ENCODE measurements at regions not wholly inside any gene's neighbourhood (a gene's known extent, or its start where the extent isn't known, plus 50 kb on each side); places are given as distances from the start of the nearest gene placed in this dataset.

GRCh38 chr2:52934323-52934898 is 833.2 kb upstream of the CHAC2 start:
- TF ChIP-seq CTCF (conservative IDR thresholded peaks at IDR 0.05; ENCODE audit: low read depth, low read length) (no peak), EZH2 (IDR thresholded peaks at IDR 0.05; ENCODE audit: borderline replicate concordance, low read depth, low read length, poor library complexity, severe bottlenecking) (no peak)
- Histone ChIP-seq H3K27ac (ENCODE audit: low read depth, low read length, poor library complexity, severe bottlenecking) (no peak overlapping the region), H3K4me3 (ENCODE audit: low read depth, low read length, poor library complexity, severe bottlenecking) (no peak overlapping the region), H3K9me3 (ENCODE audit: low read depth, low read length, poor library complexity, severe bottlenecking) (no peaks in the 10 kb centered on the region), H3K4me1 (ENCODE audit: insufficient read depth, low read length, poor library complexity, severe bottlenecking) (no peaks in the 10 kb centered on the region), H3K36me3 (ENCODE audit: insufficient read depth, low read length, poor library complexity, severe bottlenecking) (no peaks in the 10 kb centered on the region), H3K27me3 (replicated peaks; ENCODE audit: insufficient read depth, low read depth, low read length, poor library complexity) (no peaks in the 10 kb centered on the region)
- BruUV-seq (replicated peaks): no TSS peak
- POLR2A ChIA-PET (ENCODE audit: low non-redundant PET): no interaction called here
- CTCF ChIA-PET: no interaction called here
- DNase-seq (ENCODE audit: low spot score): no peak
- intact Hi-C loops (cut with micrococcal nuclease; ENCODE audit: unreplicated experiment): no loop called here

- Histone ChIP-seq H3K36me3 (ENCODE audit: insufficient read depth, low read length, poor library complexity, severe bottlenecking) (no peaks in the 10 kb centered on the region), H3K27me3 (replicated peaks; ENCODE audit: insufficient read depth, low read depth, low read length, poor library complexity) (no peaks in the 10 kb centered on the region), H3K4me1 (ENCODE audit: insufficient read depth, low read length, poor library complexity, severe bottlenecking) (no peaks in the 10 kb centered on the region), H3K9me3 (ENCODE audit: low read depth, low read length, poor library complexity, severe bottlenecking) (no peaks in the 10 kb centered on the region), H3K4me3 (ENCODE audit: low read depth, low read length, poor library complexity, severe bottlenecking) (no peak overlapping the region), H3K27ac (ENCODE audit: low read depth, low read length, poor library complexity, severe bottlenecking) (no peak overlapping the region)
- no peak for TF ChIP-seq CTCF (conservative IDR thresholded peaks at IDR 0.05; ENCODE audit: low read depth, low read length)
- no peak for TF ChIP-seq EZH2 (IDR thresholded peaks at IDR 0.05; ENCODE audit: borderline replicate concordance, low read depth, low read length, poor library complexity, severe bottlenecking)
- POLR2A ChIA-PET (ENCODE audit: low non-redundant PET): no interaction called here
- DNase-seq (ENCODE audit: low spot score): no peak
- intact Hi-C loops (cut with micrococcal nuclease; ENCODE audit: unreplicated experiment): no loop called here
- CTCF ChIA-PET: no interaction called here
- no TSS peak for BruUV-seq (replicated peaks)
Measured at GRCh38 chr2:52933878-52934277, 833.7 kb upstream of the CHAC2 start.

GRCh38 chr2:52931660-52932059 is 835.9 kb upstream of the CHAC2 start:
- BruUV-seq (replicated peaks): no TSS peak
- intact Hi-C loops (cut with micrococcal nuclease; ENCODE audit: unreplicated experiment): no loop called here

More at GRCh38 chr2:52931660-52932059, 835.9 kb upstream of the CHAC2 start:
- Histone ChIP-seq H3K36me3 (ENCODE audit: insufficient read depth, low read length, poor library complexity, severe bottlenecking) (no peaks in the 10 kb centered on the region), H3K9me3 (ENCODE audit: low read depth, low read length, poor library complexity, severe bottlenecking) (no peaks in the 10 kb centered on the region), H3K4me3 (ENCODE audit: low read depth, low read length, poor library complexity, severe bottlenecking) (no peak overlapping the region), H3K4me1 (ENCODE audit: insufficient read depth, low read length, poor library complexity, severe bottlenecking) (no peaks in the 10 kb centered on the region), H3K27ac (ENCODE audit: low read depth, low read length, poor library complexity, severe bottlenecking) (no peak overlapping the region), H3K27me3 (replicated peaks; ENCODE audit: insufficient read depth, low read depth, low read length, poor library complexity) (no peaks in the 10 kb centered on the region)
- TF ChIP-seq CTCF (conservative IDR thresholded peaks at IDR 0.05; ENCODE audit: low read depth, low read length): no peak
- ChIA-PET CTCF (no interaction called here), POLR2A (ENCODE audit: low non-redundant PET) (no interaction called here)
- no peak for DNase-seq (ENCODE audit: low spot score)
